ENCODE measurements at regions not wholly inside any gene's neighbourhood (a gene's known extent, or its start where the extent isn't known, plus 50 kb on each side); places are given as distances from the start of the nearest gene placed in this dataset.

GRCh38 chr2:103734911-103735310 is 973.1 kb downstream of the TMEM182 start:
- no peak for TF ChIP-seq GATA2 (IDR thresholded peaks at IDR 0.05; ENCODE audit: low read depth, low read length)
- TF ChIP-seq GATA3 (IDR thresholded peaks at IDR 0.05; ENCODE audit: low read depth, low read length), result no peak

DNA sequence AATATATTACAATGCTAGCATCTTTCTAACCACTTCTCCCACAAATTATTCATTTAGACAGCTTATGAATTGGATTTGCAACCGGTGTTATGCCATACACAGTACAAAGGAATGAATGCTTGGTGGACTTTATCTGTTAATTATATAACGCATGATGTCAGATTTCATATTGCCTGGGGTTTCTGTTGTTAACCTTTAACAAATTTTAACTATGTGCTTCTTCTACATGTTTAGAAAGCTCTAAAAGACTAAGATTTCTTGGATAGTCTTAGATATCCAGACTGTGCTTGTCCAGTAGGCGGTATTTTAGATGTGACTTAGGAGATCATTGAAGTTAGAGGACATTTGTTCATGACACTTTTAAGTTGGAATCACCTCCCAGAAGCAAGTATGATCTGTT is 976.3 kb downstream of the TMEM182 start:
- TF ChIP-seq GATA2 (IDR thresholded peaks at IDR 0.05; ENCODE audit: low read depth, low read length), result no peak
- TF ChIP-seq GATA3 (IDR thresholded peaks at IDR 0.05; ENCODE audit: low read depth, low read length), result no peak

DNA sequence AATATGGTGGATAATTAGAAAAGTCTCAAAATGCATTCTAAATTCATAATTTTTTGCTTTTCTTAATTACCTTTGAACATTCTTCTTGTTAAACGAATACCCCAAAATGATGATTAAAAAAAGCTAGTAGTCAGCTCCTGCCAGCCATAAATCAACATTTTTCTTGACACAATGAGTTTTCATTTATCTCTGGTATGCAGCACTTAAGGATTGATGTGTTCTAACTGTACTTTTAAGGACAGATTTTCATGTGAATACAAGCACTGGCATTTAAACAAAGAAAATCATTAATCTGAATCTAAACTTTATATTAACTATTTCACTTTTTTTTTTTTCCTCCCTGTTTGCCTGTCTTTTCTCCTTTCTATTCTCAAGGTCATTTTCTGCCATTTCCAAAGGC is 976.8 kb downstream of the TMEM182 start:
- TF ChIP-seq GATA2 (IDR thresholded peaks at IDR 0.05; ENCODE audit: low read depth, low read length), result no peak
- no peak for TF ChIP-seq GATA3 (IDR thresholded peaks at IDR 0.05; ENCODE audit: low read depth, low read length)

- TF ChIP-seq GATA2 (IDR thresholded peaks at IDR 0.05; ENCODE audit: low read depth, low read length) (no peak), GATA3 (IDR thresholded peaks at IDR 0.05; ENCODE audit: low read depth, low read length) (no peak)
Observed at GRCh38 chr2:103739186-103739585, 977.4 kb downstream of the TMEM182 start.

DNA sequence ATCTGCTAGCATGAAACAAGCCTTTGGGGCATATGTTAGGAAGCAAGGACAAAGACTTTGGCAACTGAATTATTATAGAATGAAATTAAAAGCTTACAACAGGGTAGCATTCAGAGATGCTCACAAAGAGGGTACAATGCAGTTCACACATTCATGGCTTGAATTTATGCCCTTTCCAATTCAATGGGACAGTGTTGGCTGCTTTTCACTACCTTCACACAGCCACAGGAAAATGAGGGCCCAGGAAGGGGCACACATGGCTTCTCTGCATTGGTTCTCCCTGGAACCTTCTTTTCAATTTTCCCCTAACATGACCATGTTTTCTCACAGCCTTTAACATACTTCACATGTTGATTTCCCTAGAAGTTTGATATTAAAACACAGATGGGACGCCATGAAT is 978.1 kb downstream of the TMEM182 start:
- TF ChIP-seq GATA3 (IDR thresholded peaks at IDR 0.05; ENCODE audit: low read depth, low read length) (no peak), GATA2 (IDR thresholded peaks at IDR 0.05; ENCODE audit: low read depth, low read length) (no peak)

DNA sequence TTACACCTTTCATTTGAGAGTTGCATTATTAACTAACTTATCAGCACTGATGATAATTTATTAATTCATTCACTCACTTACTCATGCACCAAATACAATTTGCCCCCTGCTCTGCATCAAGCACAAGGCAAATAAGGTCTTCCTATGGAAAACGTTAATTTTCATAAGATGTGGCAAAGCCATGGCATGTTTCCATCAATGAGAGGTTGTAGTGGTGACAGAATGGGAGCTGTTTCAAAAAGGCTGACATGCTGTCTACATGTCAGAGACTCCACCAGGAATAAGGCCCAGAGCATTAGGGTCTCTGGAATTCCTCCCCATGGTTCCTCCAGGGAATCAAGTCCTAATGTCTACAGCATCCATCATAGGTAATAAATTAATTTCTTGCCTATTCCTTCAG is 978.8 kb downstream of the TMEM182 start:
- no peak for TF ChIP-seq GATA3 (IDR thresholded peaks at IDR 0.05; ENCODE audit: low read depth, low read length)
- no peak for TF ChIP-seq GATA2 (IDR thresholded peaks at IDR 0.05; ENCODE audit: low read depth, low read length)

- TF ChIP-seq GATA2 (IDR thresholded peaks at IDR 0.05; ENCODE audit: low read depth, low read length) (no peak), GATA3 (IDR thresholded peaks at IDR 0.05; ENCODE audit: low read depth, low read length) (no peak)
Observed at GRCh38 chr2:103743195-103743594, 981.4 kb downstream of the TMEM182 start.

- no peak for TF ChIP-seq GATA2 (IDR thresholded peaks at IDR 0.05; ENCODE audit: low read depth, low read length)
- TF ChIP-seq GATA3 (IDR thresholded peaks at IDR 0.05; ENCODE audit: low read depth, low read length), result no peak
Observed at GRCh38 chr2:103754530-103754929, 992.7 kb downstream of the TMEM182 start.

DNA sequence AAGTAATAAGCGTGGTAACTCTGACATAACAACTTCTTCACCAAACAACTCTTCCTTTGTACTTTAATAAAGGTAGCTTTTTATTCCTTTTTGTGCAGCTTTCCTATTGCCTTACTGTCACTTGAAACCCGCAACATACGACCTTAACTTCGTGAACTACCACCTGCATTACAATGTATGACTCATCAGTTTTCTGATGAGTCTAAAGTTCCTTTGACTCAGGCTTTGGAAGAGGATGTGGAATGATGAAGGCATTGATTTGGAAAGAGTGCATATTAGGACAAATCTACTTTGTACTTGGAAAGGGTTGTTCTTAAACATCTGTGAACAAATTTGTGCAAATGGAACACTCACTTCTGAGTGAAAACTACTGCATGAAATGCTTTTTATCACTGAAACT is 1012.1 kb downstream of the TMEM182 start:
- TF ChIP-seq GATA3 (IDR thresholded peaks at IDR 0.05; ENCODE audit: low read depth, low read length) (no peak), GATA2 (IDR thresholded peaks at IDR 0.05; ENCODE audit: low read depth, low read length) (no peak)

GRCh38 chr2:103780088-103780702 is 1018.4 kb downstream of the TMEM182 start:
- TF ChIP-seq GATA3 (IDR thresholded peaks at IDR 0.05; ENCODE audit: low read depth, low read length) (no peak), GATA2 (IDR thresholded peaks at IDR 0.05; ENCODE audit: low read depth, low read length) (no peak)

- TF ChIP-seq GATA2 (IDR thresholded peaks at IDR 0.05; ENCODE audit: low read depth, low read length) (no peak), GATA3 (IDR thresholded peaks at IDR 0.05; ENCODE audit: low read depth, low read length) (no peak)
Observed at GRCh38 chr2:103781313-103781712, 1019.5 kb downstream of the TMEM182 start.

DNA sequence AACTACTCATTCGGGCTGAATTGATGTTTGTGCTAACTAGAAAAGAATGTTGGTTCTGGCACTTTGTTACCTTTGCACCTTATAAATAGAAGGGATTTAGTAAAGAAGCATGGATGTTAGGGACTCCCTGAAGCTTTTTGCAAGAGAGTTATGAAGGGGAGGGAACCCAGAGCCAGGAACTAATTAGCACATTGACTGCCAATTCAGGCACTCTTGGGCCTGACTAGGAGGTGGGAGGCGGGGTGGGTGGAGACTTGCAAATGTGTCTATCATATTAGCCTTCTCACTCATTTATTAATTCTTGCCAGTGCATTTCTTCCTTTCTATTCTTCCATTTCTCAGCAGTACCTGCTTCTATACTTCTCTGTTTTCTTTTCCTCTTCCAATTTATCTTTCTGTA is 1022.4 kb downstream of the TMEM182 start:
- TF ChIP-seq GATA3 (IDR thresholded peaks at IDR 0.05; ENCODE audit: low read depth, low read length), result no peak
- TF ChIP-seq GATA2 (IDR thresholded peaks at IDR 0.05; ENCODE audit: low read depth, low read length), result no peak

GRCh38 chr2:103785432-103785831 is 1023.6 kb downstream of the TMEM182 start:
- TF ChIP-seq GATA2 (IDR thresholded peaks at IDR 0.05; ENCODE audit: low read depth, low read length) (no peak), GATA3 (IDR thresholded peaks at IDR 0.05; ENCODE audit: low read depth, low read length) (no peak)

- TF ChIP-seq GATA3 (IDR thresholded peaks at IDR 0.05; ENCODE audit: low read depth, low read length) (no peak), GATA2 (IDR thresholded peaks at IDR 0.05; ENCODE audit: low read depth, low read length) (no peak)
Observed at GRCh38 chr2:103785956-103786355, 1024.1 kb downstream of the TMEM182 start.

DNA sequence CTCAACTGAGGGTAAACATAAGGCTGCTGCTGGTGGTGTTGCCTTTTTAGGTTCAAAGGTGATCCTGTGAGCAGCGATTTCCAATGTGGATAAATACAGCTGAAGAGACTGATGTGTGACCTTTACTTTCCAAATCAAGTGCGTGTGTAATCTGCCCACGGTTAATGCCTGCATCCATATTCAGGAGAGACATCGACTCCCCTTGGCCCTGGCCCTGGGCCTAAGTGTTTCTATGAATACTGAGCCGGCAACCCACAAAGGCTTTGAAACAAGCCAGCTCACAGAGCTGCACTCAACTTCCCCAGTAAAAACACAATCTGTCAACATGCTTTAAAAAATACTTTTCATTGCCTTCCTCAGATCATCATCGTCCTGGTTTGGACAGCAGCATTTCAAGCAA is 1026.6 kb downstream of the TMEM182 start:
- TF ChIP-seq GATA3 (IDR thresholded peaks at IDR 0.05; ENCODE audit: low read depth, low read length) (no peak), GATA2 (IDR thresholded peaks at IDR 0.05; ENCODE audit: low read depth, low read length) (no peak)

DNA sequence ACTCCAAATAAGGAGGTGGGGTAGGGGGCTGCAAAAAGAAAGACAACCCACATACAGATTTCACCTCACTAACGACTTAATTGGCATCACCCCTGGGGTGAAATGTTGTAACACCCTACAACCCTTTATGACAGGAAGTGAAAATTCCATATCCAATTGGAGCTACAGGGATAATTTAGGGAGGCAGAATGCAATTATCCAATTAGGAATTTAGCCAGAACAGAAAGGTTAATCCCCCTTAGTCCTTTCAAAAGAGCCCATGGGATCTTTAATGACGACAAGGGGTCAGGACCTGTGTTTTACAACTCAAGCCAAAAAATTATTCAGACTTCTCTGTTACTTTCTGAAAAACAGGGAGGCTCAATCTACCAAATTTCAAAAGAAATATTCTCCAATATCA is 1027.1 kb downstream of the TMEM182 start:
- TF ChIP-seq GATA2 (IDR thresholded peaks at IDR 0.05; ENCODE audit: low read depth, low read length), result no peak
- no peak for TF ChIP-seq GATA3 (IDR thresholded peaks at IDR 0.05; ENCODE audit: low read depth, low read length)
